ENCODE measurements at regions not wholly inside any gene's neighbourhood (a gene's known extent, or its start where the extent isn't known, plus 50 kb on each side); places are given as distances from the start of the nearest gene placed in this dataset.

GRCh38 chr10:130491011-130491692 is 355.0 kb downstream of the GLRX3 start:
- no peaks in the 10 kb centered on the region for H3K4me1 ChIP-seq (ENCODE audit: insufficient read depth)
- intact Hi-C loops (cut with DNase I): no loop called here
- H3K27me3 ChIP-seq: no peaks in the 10 kb centered on the region
- no peaks in the 10 kb centered on the region for H3K36me3 ChIP-seq
- no peaks in the 10 kb centered on the region for H3K9me3 ChIP-seq
- H3K4me3 ChIP-seq: no peak overlapping the region
- no peak for DNase-seq
- 62 to 71% (median 62%) methylated on average over 5 of the region's 5 CpGs for WGBS, 3 donors
- no peak overlapping the region for H3K27ac ChIP-seq
- TF ChIP-seq, protein P1, sequence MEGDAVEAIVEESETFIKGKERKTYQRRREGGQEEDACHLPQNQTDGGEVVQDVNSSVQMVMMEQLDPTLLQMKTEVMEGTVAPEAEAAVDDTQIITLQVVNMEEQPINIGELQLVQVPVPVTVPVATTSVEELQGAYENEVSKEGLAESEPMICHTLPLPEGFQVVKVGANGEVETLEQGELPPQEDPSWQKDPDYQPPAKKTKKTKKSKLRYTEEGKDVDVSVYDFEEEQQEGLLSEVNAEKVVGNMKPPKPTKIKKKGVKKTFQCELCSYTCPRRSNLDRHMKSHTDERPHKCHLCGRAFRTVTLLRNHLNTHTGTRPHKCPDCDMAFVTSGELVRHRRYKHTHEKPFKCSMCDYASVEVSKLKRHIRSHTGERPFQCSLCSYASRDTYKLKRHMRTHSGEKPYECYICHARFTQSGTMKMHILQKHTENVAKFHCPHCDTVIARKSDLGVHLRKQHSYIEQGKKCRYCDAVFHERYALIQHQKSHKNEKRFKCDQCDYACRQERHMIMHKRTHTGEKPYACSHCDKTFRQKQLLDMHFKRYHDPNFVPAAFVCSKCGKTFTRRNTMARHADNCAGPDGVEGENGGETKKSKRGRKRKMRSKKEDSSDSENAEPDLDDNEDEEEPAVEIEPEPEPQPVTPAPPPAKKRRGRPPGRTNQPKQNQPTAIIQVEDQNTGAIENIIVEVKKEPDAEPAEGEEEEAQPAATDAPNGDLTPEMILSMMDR (IDR thresholded peaks at IDR 0.05): no peak
- TF ChIP-seq EP300 (IDR thresholded peaks at IDR 0.05) (no peak), POLR2A (IDR thresholded peaks at IDR 0.05) (no peak)

- no peak for TF ChIP-seq POLR2A (IDR thresholded peaks at IDR 0.05)
- TF ChIP-seq EP300 (IDR thresholded peaks at IDR 0.05): no peak
- TF ChIP-seq, protein P1 (IDR thresholded peaks at IDR 0.05): no peak
- no peak for DNase-seq
- H3K9me3 ChIP-seq: no peaks in the 10 kb centered on the region
- H3K4me1 ChIP-seq (ENCODE audit: insufficient read depth): no peaks in the 10 kb centered on the region
- no peaks in the 10 kb centered on the region for H3K36me3 ChIP-seq
- no peaks in the 10 kb centered on the region for H3K27me3 ChIP-seq
- intact Hi-C loops (cut with DNase I): no loop called here
- no peak overlapping the region for H3K4me3 ChIP-seq
- H3K27ac ChIP-seq: no peak overlapping the region
- WGBS, 3 donors: 67 to 79% (median 69%) methylated on average over 7 of the region's 7 CpGs
Observed at GRCh38 chr10:130491693-130492050, 355.5 kb downstream of the GLRX3 start.

DNA sequence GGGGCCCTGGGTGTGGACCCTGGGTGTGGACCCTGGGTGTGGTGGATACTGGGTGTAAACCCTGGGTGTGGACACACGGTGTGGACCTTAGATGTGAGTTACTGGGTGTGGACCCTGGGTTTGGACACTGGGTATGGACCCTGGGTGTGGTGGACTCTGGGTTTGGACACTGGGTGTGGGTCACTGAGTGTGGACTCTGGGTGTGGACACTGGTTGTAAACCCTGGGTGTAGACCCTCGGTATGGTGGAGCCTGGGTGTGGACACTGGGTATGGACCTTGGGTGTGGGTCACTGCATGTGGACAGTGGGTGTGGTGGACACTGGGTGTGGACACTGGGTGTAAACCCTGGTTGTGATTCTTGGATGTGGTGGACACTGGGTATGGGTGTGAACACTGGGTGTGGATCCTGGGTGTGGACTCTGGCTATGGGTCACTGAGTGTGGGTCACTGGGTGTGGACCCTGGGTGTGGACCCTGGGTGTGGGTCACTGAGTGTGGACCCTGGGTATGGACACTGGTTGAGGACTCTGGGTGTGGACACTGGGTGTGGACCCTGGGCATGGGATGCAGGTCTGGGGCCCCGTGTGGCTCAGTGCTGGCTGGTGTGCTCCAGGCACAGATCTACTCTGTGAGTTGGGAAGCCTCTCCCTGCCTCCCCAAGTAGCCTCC is 356.2 kb downstream of the GLRX3 start:
- Histone ChIP-seq H3K4me1 (ENCODE audit: insufficient read depth) (no peaks in the 10 kb centered on the region), H3K27ac (no peak overlapping the region)
- 81 to 89% (median 89%) methylated on average over 3 of the region's 3 CpGs for WGBS, 3 donors

DNA sequence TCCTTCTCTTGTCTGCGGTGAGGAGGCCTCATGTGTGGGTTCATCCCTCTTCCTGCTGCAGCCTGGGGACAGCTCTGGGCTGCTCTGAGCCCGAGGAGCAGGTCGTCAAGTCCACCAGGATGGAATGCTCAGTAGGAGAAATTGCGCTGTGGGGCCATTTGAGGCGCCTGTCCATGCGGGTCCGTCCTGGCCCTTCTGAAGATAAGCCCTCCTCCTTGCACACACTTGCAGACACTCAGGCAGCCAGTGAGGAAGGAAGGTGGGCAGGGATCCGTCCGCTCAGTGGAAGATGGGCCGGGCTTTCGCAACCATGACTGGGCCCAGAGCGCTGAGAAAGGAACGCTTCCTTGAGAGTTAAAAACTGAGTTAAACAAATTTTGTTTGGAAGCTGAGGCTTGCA is 356.8 kb downstream of the GLRX3 start:
- H3K9me3 ChIP-seq: no peaks in the 10 kb centered on the region
- no peak for DNase-seq
- H3K27me3 ChIP-seq: no peaks in the 10 kb centered on the region
- H3K4me3 ChIP-seq: no peak overlapping the region
- 77 to 84% (median 81%) methylated on average over 13 of the region's 13 CpGs for WGBS, 3 donors
- intact Hi-C loops (cut with DNase I): no loop called here
- no peaks in the 10 kb centered on the region for H3K36me3 ChIP-seq
- TF ChIP-seq, protein P1 (IDR thresholded peaks at IDR 0.05): no peak
- no peak for TF ChIP-seq POLR2A (IDR thresholded peaks at IDR 0.05)
- no peak for TF ChIP-seq EP300 (IDR thresholded peaks at IDR 0.05)
- H3K27ac ChIP-seq: no peak overlapping the region
- no peaks in the 10 kb centered on the region for H3K4me1 ChIP-seq (ENCODE audit: insufficient read depth)

More for the DNA sequence above, 356.2 kb downstream of the GLRX3 start:
- intact Hi-C loops (cut with DNase I): no loop called here
- Histone ChIP-seq H3K9me3 (no peaks in the 10 kb centered on the region), H3K27me3 (no peaks in the 10 kb centered on the region), H3K36me3 (no peaks in the 10 kb centered on the region), H3K4me3 (no peak overlapping the region)
- no peak for DNase-seq
- TF ChIP-seq EP300 (IDR thresholded peaks at IDR 0.05) (no peak), POLR2A (IDR thresholded peaks at IDR 0.05) (no peak)
- TF ChIP-seq, protein P1 (IDR thresholded peaks at IDR 0.05): no peak

All from ovary (tissue), 7 donors.